Transverse colon (tissue), 4 donors: ENCODE measurements at regions not wholly inside any gene's neighbourhood (a gene's known extent, or its start where the extent isn't known, plus 50 kb on each side); places are given as distances from the start of the nearest gene placed in this dataset.

Experiments
- CTCF ChIP-seq, 5 experiments: fragments of 200-600 bp in 3 of 5; fragments of 450-650 bp in 2 of 5; sonication (generic) in 3 of 5; IDR thresholded peaks; 1 replicate in 2 of 5; 2 replicates in 3 of 5; pipeline ENCODE4 v1.5.1; 2016 to 2017; ENCODE audit warnings: antibody characterized with exemption in 5 of 5, inconsistent platforms in 3 of 5, mild to moderate bottlenecking in 2 of 5, moderate library complexity in 1 of 5
- POLR2A ChIP-seq: fragments of 450-650 bp; IDR thresholded peaks from one replicate; pipeline ENCODE4 v1.6.1; 2016; ENCODE audit warnings: antibody characterized with exemption, mild to moderate bottlenecking, moderate library complexity
- POLR2AphosphoS5 ChIP-seq, 3 donors: sonication (generic); formaldehyde crosslinking; IDR thresholded peaks; one replicate each; pipeline ENCODE4 v1.6.1; 2016; ENCODE audit warnings: antibody characterized with exemption in 3 of 3

- TF ChIP-seq CTCF (IDR thresholded peaks at IDR 0.05) (no peak), POLR2A (no peak), POLR2AphosphoS5 (IDR thresholded peaks at IDR 0.05) (no peak)
Observed at GRCh38 chr3:177466074-177466473, 268.8 kb upstream of the TBL1XR1 start.
